A673 (cell line): ENCODE measurements at regions not wholly inside any gene's neighbourhood (a gene's known extent, or its start where the extent isn't known, plus 50 kb on each side); places are given as distances from the start of the nearest gene placed in this dataset.

Experiments used
- BruUV-seq: library from RNA; stranded (reverse); fragments of 400-500 nt; replicated peaks from 2 replicates; lab custom pipeline; 2021; lab: Mats Ljungman, UMichigan
- CTCF ChIA-PET: fragments of 300-600 bp; sonication (Branson Sonifier 250); formaldehyde crosslinking; loops from one replicate; lab custom pipeline; 2022; ENCODE audit warnings: antibody characterized with exemption; lab: Charles Lee
- POLR2A ChIA-PET: fragments of 300-600 bp; sonication (Branson Sonifier 250); formaldehyde crosslinking; loops from one replicate; lab custom pipeline; 2022; ENCODE audit warnings: antibody characterized with exemption; ENCODE audit not compliant: low non-redundant PET; lab: Charles Lee
- DNase-seq: peaks from one replicate; pipeline ENCODE4 v3.0.0-alpha.2; 2015; ENCODE audit warnings: low spot score
- H3K27ac ChIP-seq: fragments of 200-600 bp; sonication (generic); 2 replicates; pipeline ENCODE4 v1.5.1; 2016; ENCODE audit warnings: mixed run types, low read depth, mild to moderate bottlenecking, mixed read lengths, antibody characterized with exemption, low read length; ENCODE audit not compliant: poor library complexity, severe bottlenecking
- H3K27me3 ChIP-seq: fragments of 200-600 bp; sonication (generic); replicated peaks from 2 replicates; pipeline ENCODE4 v1.6.1; 2017; ENCODE audit warnings: mixed run types, low read depth, mild to moderate bottlenecking, mixed read lengths, antibody characterized with exemption, low read length; ENCODE audit not compliant: insufficient read depth, poor library complexity
- H3K36me3 ChIP-seq: fragments of 200-600 bp; sonication (generic); 2 replicates; pipeline ENCODE4 v1.6.1; 2016; ENCODE audit warnings: mixed run types, mild to moderate bottlenecking, mixed read lengths, antibody characterized with exemption, low read length; ENCODE audit not compliant: insufficient read depth, poor library complexity, severe bottlenecking
- H3K4me1 ChIP-seq: fragments of 200-600 bp; sonication (generic); 2 replicates; pipeline ENCODE4 v1.6.1; 2017; ENCODE audit warnings: mixed run types, mild to moderate bottlenecking, mixed read lengths, antibody characterized with exemption, low read length; ENCODE audit not compliant: insufficient read depth, poor library complexity, severe bottlenecking
- H3K4me3 ChIP-seq: fragments of 200-600 bp; sonication (generic); 2 replicates; pipeline ENCODE4 v1.5.1; 2016; ENCODE audit warnings: low read depth, mixed run types, mild to moderate bottlenecking, mixed read lengths, low read length; ENCODE audit not compliant: poor library complexity, severe bottlenecking
- H3K9me3 ChIP-seq: fragments of 200-600 bp; sonication (generic); 2 replicates; pipeline ENCODE4 v1.6.1; 2016; ENCODE audit warnings: mixed run types, low read depth, mild to moderate bottlenecking, mixed read lengths, antibody characterized with exemption, low read length; ENCODE audit not compliant: poor library complexity, severe bottlenecking
- EZH2 ChIP-seq: fragments of 200-600 bp; sonication (generic); IDR thresholded peaks from 2 replicates; pipeline ENCODE4 v1.6.1; 2017; ENCODE audit warnings: borderline replicate concordance, low read depth, mild to moderate bottlenecking, mixed read lengths, antibody characterized with exemption, low read length; ENCODE audit not compliant: poor library complexity, severe bottlenecking
- intact Hi-C: fragments of 100-400 bp; cut with micrococcal nuclease; formaldehyde crosslinking; loops from one replicate; pipeline ENCODE4 v1.10.0; 2022; ENCODE audit not compliant: unreplicated experiment
- TF ChIP-seq, protein P1 (sequence below): fragments of 300-800, 200-600 bp; sonication (generic); conservative IDR thresholded peaks from 2 replicates; pipeline ENCODE4 v1.5.1; 2017; ENCODE audit warnings: low read depth, mild to moderate bottlenecking, antibody characterized with exemption, low read length, moderate library complexity, mixed read lengths

GRCh38 chr4:103778221-103778620, 58.4 kb upstream of the TACR3 start:
- POLR2A ChIA-PET: interaction anchor here (0.7 kb wide), 1 partner anchor 984 kb away, joined by 4 read pairs; no protein-coding TSS in a partner anchor
- DNase-seq: no peak
- CTCF ChIA-PET: no interaction called here
- no peak overlapping the region for H3K4me3 ChIP-seq
- no peaks in the 10 kb centered on the region for H3K9me3 ChIP-seq
- no peak overlapping the region for H3K27ac ChIP-seq
- intact Hi-C loops: no loop called here
- no peaks in the 10 kb centered on the region for H3K4me1 ChIP-seq
- H3K27me3 ChIP-seq: no peaks in the 10 kb centered on the region
- no TSS peak for BruUV-seq
- no peaks in the 10 kb centered on the region for H3K36me3 ChIP-seq
- TF ChIP-seq EZH2: no peak
- TF ChIP-seq, protein P1, sequence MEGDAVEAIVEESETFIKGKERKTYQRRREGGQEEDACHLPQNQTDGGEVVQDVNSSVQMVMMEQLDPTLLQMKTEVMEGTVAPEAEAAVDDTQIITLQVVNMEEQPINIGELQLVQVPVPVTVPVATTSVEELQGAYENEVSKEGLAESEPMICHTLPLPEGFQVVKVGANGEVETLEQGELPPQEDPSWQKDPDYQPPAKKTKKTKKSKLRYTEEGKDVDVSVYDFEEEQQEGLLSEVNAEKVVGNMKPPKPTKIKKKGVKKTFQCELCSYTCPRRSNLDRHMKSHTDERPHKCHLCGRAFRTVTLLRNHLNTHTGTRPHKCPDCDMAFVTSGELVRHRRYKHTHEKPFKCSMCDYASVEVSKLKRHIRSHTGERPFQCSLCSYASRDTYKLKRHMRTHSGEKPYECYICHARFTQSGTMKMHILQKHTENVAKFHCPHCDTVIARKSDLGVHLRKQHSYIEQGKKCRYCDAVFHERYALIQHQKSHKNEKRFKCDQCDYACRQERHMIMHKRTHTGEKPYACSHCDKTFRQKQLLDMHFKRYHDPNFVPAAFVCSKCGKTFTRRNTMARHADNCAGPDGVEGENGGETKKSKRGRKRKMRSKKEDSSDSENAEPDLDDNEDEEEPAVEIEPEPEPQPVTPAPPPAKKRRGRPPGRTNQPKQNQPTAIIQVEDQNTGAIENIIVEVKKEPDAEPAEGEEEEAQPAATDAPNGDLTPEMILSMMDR: no peak

GRCh38 chr4:103774326-103774825, 54.6 kb upstream of the TACR3 start:
- ChIA-PET CTCF (no interaction called here), POLR2A (no interaction called here)
- Histone ChIP-seq H3K4me1 (no peaks in the 10 kb centered on the region), H3K4me3 (no peak overlapping the region), H3K36me3 (no peaks in the 10 kb centered on the region), H3K27ac (no peak overlapping the region), H3K27me3 (no peaks in the 10 kb centered on the region), H3K9me3 (no peaks in the 10 kb centered on the region)
- no peak for DNase-seq
- no TSS peak for BruUV-seq
- intact Hi-C loops: no loop called here
- TF ChIP-seq, protein P1: no peak
- no peak for TF ChIP-seq EZH2

DNA sequence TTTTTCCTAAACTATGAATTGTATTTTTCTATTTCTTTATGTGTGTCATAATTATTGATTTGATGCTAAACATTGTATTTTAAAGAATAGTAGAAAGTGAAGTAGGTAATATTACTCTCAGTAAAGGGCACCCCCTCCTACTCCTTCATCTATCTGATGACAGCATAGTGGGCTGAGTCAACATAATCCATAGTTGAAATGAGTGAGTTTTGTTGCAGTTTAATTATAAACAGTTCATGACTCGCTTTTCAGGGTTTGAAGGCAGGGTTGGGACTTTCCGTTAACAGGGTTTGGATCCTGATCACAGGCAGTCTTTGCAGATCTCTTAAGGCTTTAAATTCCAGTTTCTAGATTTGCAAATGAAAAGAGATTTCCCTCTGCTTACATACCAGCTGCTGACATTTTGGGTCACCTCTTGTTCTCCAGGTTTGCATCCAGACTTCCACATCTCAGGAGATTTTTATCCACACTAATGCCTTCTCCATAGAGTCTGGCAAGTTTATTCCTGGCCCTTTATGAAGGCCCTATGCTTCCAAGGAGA, 54.0 kb upstream of the TACR3 start:
- BruUV-seq: no TSS peak
- no peak for DNase-seq
- ChIA-PET POLR2A (no interaction called here), CTCF (no interaction called here)
- Histone ChIP-seq H3K4me3 (no peak overlapping the region), H3K9me3 (no peaks in the 10 kb centered on the region), H3K27ac (no peak overlapping the region), H3K27me3 (no peaks in the 10 kb centered on the region), H3K4me1 (no peaks in the 10 kb centered on the region), H3K36me3 (no peaks in the 10 kb centered on the region)
- intact Hi-C loops: no loop called here
- TF ChIP-seq, protein P1: no peak
- no peak for TF ChIP-seq EZH2
